HG02981 (cell line): ENCODE measurements at regions not wholly inside any gene's neighbourhood (a gene's known extent, or its start where the extent isn't known, plus 50 kb on each side); places are given as distances from the start of the nearest gene placed in this dataset.

Experiments
- ATAC-seq: cut with Tn5 transposase; IDR thresholded peaks from one replicate; pipeline ENCODE4 v1.9.1; 2021; ENCODE audit warnings: mild to moderate bottlenecking, moderate library complexity; ENCODE audit not compliant: unreplicated experiment

GRCh38 chrX:39645178-39645895 is 452.4 kb downstream of the BCOR start:
- no peak for ATAC-seq

GRCh38 chrX:39648548-39649254 is 449.1 kb downstream of the BCOR start:
- ATAC-seq: no peak

- ATAC-seq: no peak
These were observed 446.9 kb downstream of the BCOR start for GRCh38 chrX:39650768-39651347.

- no peak for ATAC-seq
These were observed 445.4 kb downstream of the BCOR start for GRCh38 chrX:39652336-39652735.

GRCh38 chrX:39653691-39654090 is 444.1 kb downstream of the BCOR start:
- no peak for ATAC-seq

- no peak for ATAC-seq
These were observed 443.4 kb downstream of the BCOR start for GRCh38 chrX:39654183-39654925.

- ATAC-seq: no peak
These were observed 442.8 kb downstream of the BCOR start for GRCh38 chrX:39654952-39655351.

GRCh38 chrX:39661116-39661907 is 436.4 kb downstream of the BCOR start:
- no peak for ATAC-seq

GRCh38 chrX:39665830-39666518 is 431.8 kb downstream of the BCOR start:
- no peak for ATAC-seq

GRCh38 chrX:39667191-39667590 is 430.6 kb downstream of the BCOR start:
- no peak for ATAC-seq

- no peak for ATAC-seq
These were observed 429.8 kb downstream of the BCOR start for GRCh38 chrX:39667736-39668482.

GRCh38 chrX:39669668-39670067 is 428.1 kb downstream of the BCOR start:
- ATAC-seq: no peak

- no peak for ATAC-seq
These were observed 427.5 kb downstream of the BCOR start for GRCh38 chrX:39670281-39670680.

GRCh38 chrX:39672405-39672804 is 425.4 kb downstream of the BCOR start:
- ATAC-seq: no peak

GRCh38 chrX:39674490-39675161 is 423.1 kb downstream of the BCOR start:
- no peak for ATAC-seq

- ATAC-seq: no peak
These were observed 422.6 kb downstream of the BCOR start for GRCh38 chrX:39675162-39675553.

GRCh38 chrX:39675619-39676018 is 422.1 kb downstream of the BCOR start:
- ATAC-seq: no peak

- no peak for ATAC-seq
These were observed 421.3 kb downstream of the BCOR start for GRCh38 chrX:39676434-39676833.

- ATAC-seq: no peak
These were observed 420.2 kb downstream of the BCOR start for GRCh38 chrX:39677585-39677977.
